GM18519 (cell line): ENCODE measurements at regions not wholly inside any gene's neighbourhood (a gene's known extent, or its start where the extent isn't known, plus 50 kb on each side); places are given as distances from the start of the nearest gene placed in this dataset.

ENCODE experiments used
- ATAC-seq: cut with Tn5 transposase; IDR thresholded peaks from one replicate; pipeline ENCODE4 v1.9.1; 2021; ENCODE audit warnings: mild to moderate bottlenecking, moderate library complexity; ENCODE audit not compliant: unreplicated experiment, low FRiP score

DNA sequence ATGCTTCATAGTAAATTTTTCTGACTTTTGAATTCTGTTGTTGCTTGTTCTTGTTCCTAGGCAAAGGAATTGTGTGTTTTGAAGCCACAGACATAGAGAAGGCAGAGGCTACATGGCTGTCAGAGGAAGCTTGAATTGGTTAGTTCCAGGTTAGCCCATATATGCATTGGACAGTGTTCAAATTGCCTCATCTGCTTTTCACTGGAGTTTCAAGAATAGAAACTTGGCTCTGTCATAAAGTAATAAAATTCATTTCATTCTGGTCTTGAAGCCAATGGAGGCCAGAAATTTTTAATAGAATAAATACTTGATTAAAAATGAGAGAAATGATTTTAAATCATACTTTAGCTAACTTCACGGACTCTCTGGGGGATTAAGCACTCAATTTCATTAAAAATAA is 178.0 kb downstream of the YIPF5 start:
- ATAC-seq, result no peak

DNA sequence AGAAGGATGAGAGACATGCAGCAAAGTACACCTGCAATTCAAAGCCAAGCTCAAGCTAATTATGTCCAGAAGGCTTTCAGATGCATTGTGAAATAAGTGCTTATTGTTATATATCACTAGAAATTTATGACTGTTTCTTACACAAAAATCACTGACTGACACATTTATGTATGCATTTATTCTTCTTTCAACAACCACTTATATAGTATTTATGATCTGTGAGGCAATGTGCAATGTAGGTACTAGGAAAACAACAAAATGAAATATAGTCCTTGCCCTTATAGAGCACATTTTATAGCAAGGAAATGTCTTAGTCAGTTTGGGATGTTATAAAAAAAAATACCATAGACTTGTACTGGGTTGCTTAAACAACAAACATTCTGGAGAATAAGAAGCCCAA is 167.6 kb downstream of the YIPF5 start:
- no peak for ATAC-seq

GRCh38 chr5:144003636-144004035 is 166.8 kb downstream of the YIPF5 start:
- ATAC-seq, result no peak

DNA sequence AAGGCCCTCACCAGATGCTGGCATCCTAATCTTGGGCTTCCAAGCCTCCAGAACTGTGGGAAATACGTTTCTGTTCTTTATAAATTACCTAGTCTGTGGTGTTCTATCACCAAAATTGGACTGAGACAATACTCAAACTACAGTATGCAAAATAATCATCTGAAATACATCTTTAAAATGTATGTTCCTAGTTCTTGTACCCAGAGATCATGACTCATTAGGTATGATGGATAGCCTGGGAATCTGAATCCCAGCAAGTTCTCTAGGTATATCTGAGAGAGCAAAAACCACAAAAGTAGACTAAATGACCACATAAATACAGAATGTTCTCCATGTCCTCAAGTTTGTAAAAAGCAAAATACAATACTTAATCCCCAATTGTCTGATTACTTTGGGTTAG is 166.3 kb downstream of the YIPF5 start:
- ATAC-seq, result no peak

DNA sequence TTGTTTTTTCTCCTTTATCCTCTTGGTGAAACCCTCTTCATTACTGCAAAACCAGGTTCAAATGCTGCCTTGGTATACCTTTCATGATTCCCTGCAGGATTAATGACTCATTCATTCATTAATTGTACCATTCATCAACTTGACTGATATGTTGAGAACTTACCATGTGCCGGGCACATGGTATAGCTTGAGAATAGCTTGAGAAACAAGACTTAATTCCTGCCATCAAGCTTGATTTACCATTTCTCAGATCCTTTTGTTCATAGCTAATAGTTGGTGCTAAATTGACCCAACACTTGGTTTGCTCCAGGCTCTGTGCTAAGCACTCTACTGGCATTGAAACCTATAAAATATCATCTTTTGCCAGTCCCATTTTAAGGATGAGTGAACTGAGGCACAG is 165.7 kb downstream of the YIPF5 start:
- no peak for ATAC-seq

- ATAC-seq, result no peak
Observed at GRCh38 chr5:144009116-144009515, 161.3 kb downstream of the YIPF5 start.

- ATAC-seq, result no peak
Observed at GRCh38 chr5:144011388-144011787, 159.1 kb downstream of the YIPF5 start.

GRCh38 chr5:144013816-144014215 is 156.6 kb downstream of the YIPF5 start:
- no peak for ATAC-seq

GRCh38 chr5:144015961-144016360 is 154.5 kb downstream of the YIPF5 start:
- ATAC-seq, result no peak

GRCh38 chr5:144017119-144017518 is 153.3 kb downstream of the YIPF5 start:
- ATAC-seq, result no peak

DNA sequence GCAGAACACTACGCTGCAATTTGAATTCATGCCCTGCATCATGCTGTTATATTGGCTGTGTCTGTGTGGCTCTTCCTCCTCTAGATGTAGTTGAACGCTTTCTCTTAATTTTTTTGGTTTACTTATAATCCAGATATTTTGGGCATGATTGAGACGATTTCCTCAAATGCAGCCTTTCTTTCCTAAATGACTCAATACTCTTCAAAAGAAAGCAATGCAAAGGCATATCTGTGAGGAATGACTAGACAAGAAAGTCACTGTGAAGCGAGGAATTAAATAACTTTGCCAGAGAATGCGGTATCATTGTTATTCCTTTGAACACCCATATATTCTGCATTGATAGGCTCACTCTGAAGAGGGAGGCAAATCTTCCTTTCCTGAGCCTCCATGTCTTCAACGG is 152.8 kb downstream of the YIPF5 start:
- no peak for ATAC-seq

GRCh38 chr5:144024090-144024489 is 146.4 kb downstream of the YIPF5 start:
- no peak for ATAC-seq

GRCh38 chr5:144024545-144024944 is 145.9 kb downstream of the YIPF5 start:
- ATAC-seq, result no peak

GRCh38 chr5:144026286-144026685 is 144.2 kb downstream of the YIPF5 start:
- ATAC-seq, result no peak

DNA sequence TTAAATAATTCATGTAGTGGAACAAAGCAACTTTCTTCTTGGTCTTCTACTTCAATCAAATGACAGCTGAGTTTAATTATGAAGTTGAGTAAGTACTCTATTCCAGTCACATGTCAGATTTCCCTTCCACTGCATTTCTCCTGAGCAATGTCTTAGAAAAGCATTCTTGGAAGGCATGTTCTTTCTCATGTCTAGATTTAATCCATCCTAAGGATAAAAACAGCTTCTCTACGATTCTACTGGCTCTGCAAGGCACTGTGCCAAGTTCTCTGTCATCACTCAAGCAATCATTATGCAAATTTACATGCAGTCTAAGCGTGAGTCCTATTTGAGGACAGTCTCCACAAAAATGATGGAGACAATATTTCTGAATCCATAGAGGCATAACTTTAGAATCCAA is 142.4 kb downstream of the YIPF5 start:
- no peak for ATAC-seq

GRCh38 chr5:144028636-144029035 is 141.8 kb downstream of the YIPF5 start:
- ATAC-seq, result no peak

GRCh38 chr5:144030904-144031303 is 139.6 kb downstream of the YIPF5 start:
- no peak for ATAC-seq

- no peak for ATAC-seq
Observed at GRCh38 chr5:144032375-144032774, 138.1 kb downstream of the YIPF5 start.

GRCh38 chr5:144033486-144033885 is 137.0 kb downstream of the YIPF5 start:
- ATAC-seq, result no peak

GRCh38 chr5:144035046-144035740 is 135.3 kb downstream of the YIPF5 start:
- no peak for ATAC-seq

GRCh38 chr5:144036476-144036875 is 134.0 kb downstream of the YIPF5 start:
- ATAC-seq, result no peak

DNA sequence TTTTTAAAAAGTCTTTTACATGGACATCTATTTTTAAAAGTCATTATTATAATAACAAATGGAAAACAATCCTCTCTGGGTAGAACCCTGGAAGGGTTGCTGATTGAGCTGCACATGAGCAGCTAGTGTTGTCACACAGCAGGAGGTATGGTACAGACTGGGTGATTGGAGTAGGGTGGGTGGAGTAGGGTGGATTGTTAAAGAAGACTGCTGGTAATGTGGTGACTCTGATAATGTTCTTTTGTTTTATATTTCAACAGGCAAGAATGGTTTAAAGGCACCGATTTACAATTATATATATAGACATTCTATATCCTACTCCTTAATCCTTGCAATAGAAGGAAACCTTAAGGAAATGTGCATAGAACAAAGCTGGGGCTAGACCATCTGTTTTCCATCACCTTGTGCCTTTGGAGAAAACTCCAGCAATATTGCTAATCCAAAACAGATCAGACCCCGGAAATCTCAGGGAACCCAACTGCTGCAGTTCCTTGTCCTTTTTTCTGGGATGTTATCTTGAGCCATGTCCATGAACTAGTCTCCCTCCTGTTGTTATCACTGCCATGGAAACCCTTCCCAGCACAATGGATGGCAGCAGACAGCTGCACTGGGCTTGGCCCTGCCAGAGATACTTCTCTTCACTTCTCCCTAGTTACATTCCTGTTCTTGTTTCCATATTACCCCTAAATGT is 129.7 kb downstream of the YIPF5 start:
- ATAC-seq, result no peak
